H1 (cell line): ENCODE measurements at regions not wholly inside any gene's neighbourhood (a gene's known extent, or its start where the extent isn't known, plus 50 kb on each side); places are given as distances from the start of the nearest gene placed in this dataset.

Experiments used
- CHD2 ChIP-seq: IDR thresholded peaks from 2 replicates; pipeline ENCODE4 v1.6.1; 2012; ENCODE audit warnings: low read length, improper control_type of control experiment
- NANOG ChIP-seq: IDR thresholded peaks from 2 replicates; pipeline ENCODE4 v1.6.1; 2011; ENCODE audit warnings: low read length, low read depth, mild to moderate bottlenecking, inconsistent platforms; ENCODE audit not compliant: insufficient read depth, poor library complexity, severe bottlenecking
- NRF1 ChIP-seq: IDR thresholded peaks from 2 replicates; pipeline ENCODE4 v1.6.1; 2011; ENCODE audit warnings: mild to moderate bottlenecking, low read depth, low read length, improper control_type of control experiment
- SAP30 ChIP-seq: fragments of 300-600 bp; sonication (generic); IDR thresholded peaks from 2 replicates; pipeline ENCODE4 v1.7.1; 2012; ENCODE audit warnings: low read length, moderate library complexity, mild to moderate bottlenecking, inconsistent platforms; ENCODE audit not compliant: insufficient read depth, insufficient replicate concordance
- SIN3A ChIP-seq, 2 experiments: IDR thresholded peaks in 1 of 2; conservative IDR thresholded peaks in 1 of 2; 2 replicates each; pipeline ENCODE4 v1.6.1; 2011 to 2012; ENCODE audit warnings: low read length in 2 of 2, improper control_type of control experiment in 1 of 2, low read depth in 1 of 2, mild to moderate bottlenecking in 1 of 2
- TF ChIP-seq, protein P1 (sequence below): IDR thresholded peaks from 2 replicates; pipeline ENCODE4 v1.6.1; 2011; ENCODE audit warnings: low read depth, mild to moderate bottlenecking, low read length; ENCODE audit not compliant: insufficient read depth
- TF ChIP-seq, protein P2 (sequence below): IDR thresholded peaks from 2 replicates; pipeline ENCODE4 v1.6.1; 2011; ENCODE audit warnings: low read length, improper control_type of control experiment

GRCh38 chr15:26287381-26287780, 424.3 kb upstream of the ATP10A start (continued):
- TF ChIP-seq SAP30 (no peak), SIN3A (conservative IDR thresholded peaks at IDR 0.05 in 1 of 2, IDR thresholded peaks at IDR 0.05 in 1 of 2; ENCODE audit: low read depth in 1 of 2, low read length in 2 of 2) (no peak), NANOG (no peak), CHD2 (no peak), NRF1 (no peak)
- TF ChIP-seq, protein P1, sequence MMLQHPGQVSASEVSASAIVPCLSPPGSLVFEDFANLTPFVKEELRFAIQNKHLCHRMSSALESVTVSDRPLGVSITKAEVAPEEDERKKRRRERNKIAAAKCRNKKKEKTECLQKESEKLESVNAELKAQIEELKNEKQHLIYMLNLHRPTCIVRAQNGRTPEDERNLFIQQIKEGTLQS, result no peak
- TF ChIP-seq, protein P2, sequence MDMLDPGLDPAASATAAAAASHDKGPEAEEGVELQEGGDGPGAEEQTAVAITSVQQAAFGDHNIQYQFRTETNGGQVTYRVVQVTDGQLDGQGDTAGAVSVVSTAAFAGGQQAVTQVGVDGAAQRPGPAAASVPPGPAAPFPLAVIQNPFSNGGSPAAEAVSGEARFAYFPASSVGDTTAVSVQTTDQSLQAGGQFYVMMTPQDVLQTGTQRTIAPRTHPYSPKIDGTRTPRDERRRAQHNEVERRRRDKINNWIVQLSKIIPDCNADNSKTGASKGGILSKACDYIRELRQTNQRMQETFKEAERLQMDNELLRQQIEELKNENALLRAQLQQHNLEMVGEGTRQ, result no peak
